ENCODE measurements at regions not wholly inside any gene's neighbourhood (a gene's known extent, or its start where the extent isn't known, plus 50 kb on each side); places are given as distances from the start of the nearest gene placed in this dataset.

- no peak for TF ChIP-seq ETV6 (conservative IDR thresholded peaks at IDR 0.05 in 1 of 2, IDR thresholded peaks at IDR 0.05 in 1 of 2; ENCODE audit: borderline replicate concordance in 1 of 2, low read depth in 1 of 2)
- no peak for TF ChIP-seq SMAD1 (IDR thresholded peaks at IDR 0.05; ENCODE audit: low read depth, partially characterized antibody)
- TF ChIP-seq LARP7 (IDR thresholded peaks at IDR 0.05) = no peak
- no peak for TF ChIP-seq PAX8 (IDR thresholded peaks at IDR 0.05)
- no peak for TF ChIP-seq NR2C1 (IDR thresholded peaks at IDR 0.05)
These were observed 545.4 kb downstream of the ADGRL2 start (continued) for GRCh38 chr1:82346141-82346540.

DNA sequence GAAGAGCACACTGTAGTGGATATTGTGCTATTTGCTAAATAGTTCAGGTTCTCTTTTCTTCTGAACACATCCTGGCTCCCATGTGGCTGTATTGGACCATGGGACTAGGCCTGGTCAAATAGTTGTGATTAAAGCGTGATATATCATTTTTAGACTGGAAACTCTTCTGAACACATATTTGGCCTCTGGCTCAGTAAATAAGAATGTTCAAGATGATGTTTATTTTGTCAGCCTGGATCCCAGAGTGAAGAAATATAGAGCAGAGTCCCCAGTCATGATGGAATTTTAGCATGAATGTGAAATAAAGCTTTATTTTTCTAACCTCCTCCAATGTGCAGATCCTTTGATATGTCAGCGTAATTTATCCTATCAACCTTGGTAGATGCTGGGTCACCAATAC lies 542.6 kb downstream of the ADGRL2 start:
- WGBS (ENCODE audit: insufficient coverage, insufficient replicate concordance, low lambda C conversion rate, missing lambda C conversion rate) = 34% methylated on average over 2 of the region's 2 CpGs
- POLR2A ChIA-PET = no interaction called here
- H4K20me1 ChIP-seq (ENCODE audit: control insufficient read depth, insufficient read depth) = no peaks in the 10 kb centered on the region
- no peaks in the 10 kb centered on the region for H3K36me3 ChIP-seq (ENCODE audit: control insufficient read depth in 2 of 2, insufficient read depth in 2 of 2, low read length in 1 of 2)
- DNase-seq (ENCODE audit: low read depth, low spot score) (no peak), ATAC-seq (no peak), FAIRE-seq (no peak)
- no peak overlapping the region for H3K27ac ChIP-seq (ENCODE audit: control insufficient read depth, insufficient read depth)
- TF ChIP-seq CHD4 (IDR thresholded peaks at IDR 0.05) (no peak), CEBPB (IDR thresholded peaks at IDR 0.05; ENCODE audit: borderline replicate concordance in 1 of 2, low read depth in 2 of 2, low read length in 2 of 2) (no peak)
- TF ChIP-seq, protein P1, sequence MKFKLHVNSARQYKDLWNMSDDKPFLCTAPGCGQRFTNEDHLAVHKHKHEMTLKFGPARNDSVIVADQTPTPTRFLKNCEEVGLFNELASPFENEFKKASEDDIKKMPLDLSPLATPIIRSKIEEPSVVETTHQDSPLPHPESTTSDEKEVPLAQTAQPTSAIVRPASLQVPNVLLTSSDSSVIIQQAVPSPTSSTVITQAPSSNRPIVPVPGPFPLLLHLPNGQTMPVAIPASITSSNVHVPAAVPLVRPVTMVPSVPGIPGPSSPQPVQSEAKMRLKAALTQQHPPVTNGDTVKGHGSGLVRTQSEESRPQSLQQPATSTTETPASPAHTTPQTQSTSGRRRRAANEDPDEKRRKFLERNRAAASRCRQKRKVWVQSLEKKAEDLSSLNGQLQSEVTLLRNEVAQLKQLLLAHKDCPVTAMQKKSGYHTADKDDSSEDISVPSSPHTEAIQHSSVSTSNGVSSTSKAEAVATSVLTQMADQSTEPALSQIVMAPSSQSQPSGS (IDR thresholded peaks at IDR 0.05; ENCODE audit: low read length) = no peak
- RAD21 ChIA-PET (ENCODE audit: unreplicated experiment) = interaction anchor here (0.7 kb wide), 1 partner anchor 413 kb away, joined by 3 read pairs; no protein-coding TSS in a partner anchor
- no peaks in the 10 kb centered on the region for H3K27me3 ChIP-seq (replicated peaks in 1 of 2; ENCODE audit: control insufficient read depth in 2 of 2, insufficient read depth in 2 of 2, low read length in 1 of 2)
- no peak overlapping the region for H2AFZ ChIP-seq (ENCODE audit: control insufficient read depth, low read depth, low read length)
- H3K79me2 ChIP-seq (ENCODE audit: control insufficient read depth, insufficient read depth, low read length) = no peaks in the 10 kb centered on the region
- in situ Hi-C loops (cut with MboI) (no loop called here), intact Hi-C loops (cut with micrococcal nuclease; ENCODE audit: unreplicated experiment) (no loop called here)
- H3K4me3 ChIP-seq = no peak overlapping the region
- SMC1A ChIA-PET (ENCODE audit: uncharacterized antibody, unreplicated experiment) = no interaction called here
- CTCF ChIA-PET = interaction anchor here (1.4 to 1.5 kb wide), 2 partner anchors 10 to 154 kb away, joined by 3 to 7 read pairs; no protein-coding TSS in a partner anchor
- H3K9ac ChIP-seq (ENCODE audit: control insufficient read depth, insufficient read depth, low read length) = no peak overlapping the region
- no peaks in the 10 kb centered on the region for H3K4me1 ChIP-seq (ENCODE audit: control insufficient read depth, insufficient read depth, low read length)
- no peak overlapping the region for H3K4me2 ChIP-seq (ENCODE audit: control insufficient read depth, insufficient read depth)
- no TSS peak for BruUV-seq (replicated peaks)
- H3K9me3 ChIP-seq (replicated peaks; ENCODE audit: control insufficient read depth, insufficient read depth, low read length) = no peaks in the 10 kb centered on the region
